ENCODE measurements at regions not wholly inside any gene's neighbourhood (a gene's known extent, or its start where the extent isn't known, plus 50 kb on each side); places are given as distances from the start of the nearest gene placed in this dataset.

- TF ChIP-seq CTCF (optimal IDR thresholded peaks at IDR 0.05 in 1 of 3, IDR thresholded peaks at IDR 0.05 in 1 of 3, conservative IDR thresholded peaks at IDR 0.05 in 1 of 3; ENCODE audit: extremely low read depth in 1 of 3, insufficient read depth in 2 of 3, low read length in 3 of 3): no peak
- TF ChIP-seq EZH2 (IDR thresholded peaks at IDR 0.05; ENCODE audit: low read length): no peak
These were observed 90.2 kb upstream of the AGTR1 start for GRCh38 chr3:148607491-148607890.

All from keratinocyte (primary cell).